EH (cell line): ENCODE measurements at regions not wholly inside any gene's neighbourhood (a gene's known extent, or its start where the extent isn't known, plus 50 kb on each side); places are given as distances from the start of the nearest gene placed in this dataset.
"Not testable (repeated sequence)": the region's sequence is repeated elsewhere in the genome, so short reads cannot be mapped to it uniquely, and the experiment has no call there.

Source experiments
- DNase-seq: peaks from one replicate; pipeline ENCODE4 v3.0.0-alpha.2; 2015; ENCODE audit warnings: low read depth

GRCh38 chr1:29936031-29936544 is 699.8 kb downstream of the PTPRU start:
- no peak for DNase-seq

- DNase-seq = no peak
Measured at GRCh38 chr1:29934255-29934772, 698.0 kb downstream of the PTPRU start.

- no peak for DNase-seq
Measured at GRCh38 chr1:29933067-29933466, 696.7 kb downstream of the PTPRU start.

GRCh38 chr1:29932626-29933025 is 696.3 kb downstream of the PTPRU start:
- no peak for DNase-seq

- no peak for DNase-seq
Measured at GRCh38 chr1:29931477-29932175, 695.3 kb downstream of the PTPRU start.

- DNase-seq = no peak
Measured at GRCh38 chr1:29925058-29925457, 688.7 kb downstream of the PTPRU start.

- no peak for DNase-seq
Measured at GRCh38 chr1:29924017-29924431, 687.7 kb downstream of the PTPRU start.

- DNase-seq = no peak
Measured at GRCh38 chr1:29921741-29922140, 685.4 kb downstream of the PTPRU start.

- DNase-seq = no peak
Measured at GRCh38 chr1:29920784-29921183, 684.5 kb downstream of the PTPRU start.

GRCh38 chr1:29920316-29920715 is 684.0 kb downstream of the PTPRU start:
- no peak for DNase-seq

GRCh38 chr1:29919041-29919440 is 682.7 kb downstream of the PTPRU start:
- DNase-seq = not testable (repeated sequence)

GRCh38 chr1:29916656-29917369 is 680.5 kb downstream of the PTPRU start:
- DNase-seq = no peak

- no peak for DNase-seq
Measured at GRCh38 chr1:29914936-29915335, 678.6 kb downstream of the PTPRU start.

- peak; percentile 55 for DNase-seq
Measured at GRCh38 chr1:29912425-29912824, 676.1 kb downstream of the PTPRU start.

- DNase-seq = no peak
Measured at GRCh38 chr1:29909962-29910361, 673.6 kb downstream of the PTPRU start.

- DNase-seq = no peak
Measured at GRCh38 chr1:29907596-29907995, 671.3 kb downstream of the PTPRU start.

- no peak for DNase-seq
Measured at GRCh38 chr1:29906927-29907326, 670.6 kb downstream of the PTPRU start.

- DNase-seq = no peak
Measured at GRCh38 chr1:29903548-29904166, 667.3 kb downstream of the PTPRU start.

- DNase-seq = no peak
Measured at GRCh38 chr1:29901624-29902325, 665.5 kb downstream of the PTPRU start.

GRCh38 chr1:29900712-29901111 is 664.4 kb downstream of the PTPRU start:
- DNase-seq = no peak

GRCh38 chr1:29900104-29900679 is 663.9 kb downstream of the PTPRU start:
- no peak for DNase-seq
